K562 (cell line): ENCODE measurements at regions not wholly inside any gene's neighbourhood (a gene's known extent, or its start where the extent isn't known, plus 50 kb on each side); places are given as distances from the start of the nearest gene placed in this dataset.

ENCODE experiments used
- ATAC-seq: fragments of 200-7000 bp; cut with Tn5 transposase; 3 replicates; pipeline ENCODE4 v1.9.1; 2020; ENCODE audit warnings: moderate library complexity
- BruUV-seq: library from RNA; stranded (reverse); fragments of 400-500 nt; replicated peaks from 2 replicates; lab custom pipeline; 2021; lab: Mats Ljungman, UMichigan
- CTCF ChIA-PET: fragments of 300-600 bp; formaldehyde crosslinking; extraction: SDS; loops from one replicate; lab custom pipeline; 2021; ENCODE audit warnings: low intra/inter-chr PET ratio; lab: Yijun Ruan, JAX
- POLR2A ChIA-PET: fragments of 300-600, 350-650 bp; sonication (Branson Sonifier 250); formaldehyde crosslinking; extraction: SDS; loops from one replicate; lab custom pipeline; 2021; ENCODE audit warnings: antibody characterized with exemption, inconsistent platforms; lab: Yijun Ruan, JAX
- DNase-seq, 4 experiments: peaks; one replicate each; pipeline versions ENCODE4 v3.0.0 to v3.0.0-alpha.2; 2011 to 2018; ENCODE audit warnings: low spot score in 3 of 4, mixed read lengths in 3 of 4; ENCODE audit errors: extremely low read depth in 1 of 4
- FAIRE-seq: peaks from 2 replicates; lab custom pipeline; 2011; peaks lifted over from hg19 to GRCh38; lab: Jason Lieb, UNC
- H2AFZ ChIP-seq: 2 replicates; pipeline ENCODE4 v1.6.0; 2011; ENCODE audit warnings: low read depth, low read length, control low read depth, inconsistent platforms
- H3K27ac ChIP-seq: fragments of 200-600 bp; 3 replicates; pipeline ENCODE4 v1.8.0; 2011; ENCODE audit warnings: low read depth, mild to moderate bottlenecking, control low read depth, inconsistent platforms, low read length, moderate library complexity, mixed read lengths; ENCODE audit errors: extremely low read depth
- H3K27me3 ChIP-seq, 2 experiments: fragments of 300-600 bp in 1 of 2; 2 replicates in 1 of 2; 3 replicates in 1 of 2; pipeline versions ENCODE4 v1.6.0 to v1.8.0; 2011; ENCODE audit warnings: inconsistent platforms in 2 of 2, low read length in 2 of 2, mild to moderate bottlenecking in 1 of 2, mixed read lengths in 1 of 2, moderate library complexity in 1 of 2; ENCODE audit not compliant: control insufficient read depth in 2 of 2, insufficient read depth in 2 of 2
- H3K36me3 ChIP-seq: fragments of 300-600 bp; 3 replicates; pipeline ENCODE4 v1.8.0; 2011; ENCODE audit warnings: mild to moderate bottlenecking, low read length, inconsistent platforms; ENCODE audit not compliant: control insufficient read depth, insufficient read depth
- H3K4me1 ChIP-seq, 2 experiments: fragments of 200-600 bp in 1 of 2; replicated peaks in 1 of 2; 2 replicates in 1 of 2; 3 replicates in 1 of 2; pipeline versions ENCODE4 v1.5.1 to v1.8.0; 2011; ENCODE audit warnings: inconsistent platforms in 2 of 2, low read length in 2 of 2, mild to moderate bottlenecking in 1 of 2, mixed read lengths in 1 of 2, moderate library complexity in 1 of 2; ENCODE audit not compliant: control insufficient read depth in 2 of 2, insufficient read depth in 2 of 2
- H3K4me2 ChIP-seq: 2 replicates; pipeline ENCODE4 v1.6.1; 2011; ENCODE audit warnings: low read length, control low read depth, inconsistent platforms, mixed read lengths; ENCODE audit not compliant: insufficient read depth
- H3K4me3 ChIP-seq: fragments of 200-600 bp; sonication (generic), shearing (Covaris generic); 2 replicates; pipeline ENCODE4 v1.5.1; 2016; ENCODE audit warnings: control low read depth, inconsistent platforms
- H3K79me2 ChIP-seq: fragments of 200-600 bp; 3 replicates; pipeline ENCODE4 v1.8.0; 2011; ENCODE audit warnings: low read length, inconsistent platforms; ENCODE audit not compliant: control insufficient read depth, insufficient read depth
- H3K9ac ChIP-seq, 2 experiments: 2 replicates each; pipeline versions ENCODE4 v1.6.0 to v1.6.1; 2011; ENCODE audit warnings: low read depth in 2 of 2, low read length in 2 of 2, control low read depth in 1 of 2, inconsistent platforms in 1 of 2, mild to moderate bottlenecking in 1 of 2, mixed read lengths in 1 of 2; ENCODE audit not compliant: insufficient read depth in 1 of 2
- H3K9me1 ChIP-seq: one replicate; pipeline ENCODE4 v1.6.0; 2011; ENCODE audit warnings: inconsistent platforms, mild to moderate bottlenecking, low read length, moderate library complexity; ENCODE audit not compliant: control insufficient read depth, insufficient read depth
- H3K9me3 ChIP-seq: replicated peaks from 2 replicates; pipeline ENCODE4 v1.5.1; 2011; ENCODE audit warnings: low read depth, low read length, inconsistent platforms; ENCODE audit not compliant: control insufficient read depth, insufficient read depth
- H4K20me1 ChIP-seq: replicated peaks from 2 replicates; pipeline ENCODE4 v1.6.1; 2011; ENCODE audit warnings: low read length, inconsistent platforms, mixed read lengths; ENCODE audit not compliant: control insufficient read depth, insufficient read depth
- CBFA2T3 ChIP-seq: fragments of 450-650 bp; IDR thresholded peaks from 2 replicates; pipeline ENCODE4 v1.6.1; 2017
- ESRRA ChIP-seq: fragments of 450-650 bp; IDR thresholded peaks from 2 replicates; pipeline ENCODE4 v1.6.1; 2014; ENCODE audit warnings: low read depth, mild to moderate bottlenecking, moderate library complexity, borderline replicate concordance
- EZH2 ChIP-seq: IDR thresholded peaks from 2 replicates; pipeline ENCODE4 v1.6.1; 2012; ENCODE audit warnings: low read depth, mild to moderate bottlenecking, inconsistent platforms, low read length, borderline replicate concordance
- FOXK1 ChIP-seq: sonication (generic); formaldehyde crosslinking; IDR thresholded peaks from 2 replicates; pipeline ENCODE4 v1.8.0; 2022; ENCODE audit warnings: missing genetic modification reagents, mild to moderate bottlenecking, borderline replicate concordance
- HDAC1 ChIP-seq, 2 experiments: fragments of 450-650 bp; IDR thresholded peaks; 2 replicates each; pipeline ENCODE4 v1.6.1; 2016 to 2017; ENCODE audit warnings: inconsistent platforms in 1 of 2, mild to moderate bottlenecking in 1 of 2, moderate library complexity in 1 of 2
- HNRNPL ChIP-seq: fragments of 200-400 bp; formaldehyde crosslinking; IDR thresholded peaks from 2 replicates; pipeline ENCODE4 v1.6.1; 2017; ENCODE audit warnings: low read depth, mild to moderate bottlenecking, low read length
- NELFE ChIP-seq: IDR thresholded peaks from 2 replicates; pipeline ENCODE4 v1.6.1; 2011; ENCODE audit warnings: mild to moderate bottlenecking; ENCODE audit not compliant: insufficient read depth, insufficient read length
- NONO ChIP-seq, 2 experiments: fragments of 200-400 bp in 1 of 2; fragments of 450-650 bp in 1 of 2; formaldehyde crosslinking in 1 of 2; IDR thresholded peaks; 2 replicates each; pipeline ENCODE4 v1.6.1; 2017; ENCODE audit warnings: low read depth in 2 of 2, mild to moderate bottlenecking in 2 of 2, moderate library complexity in 2 of 2, low read length in 1 of 2
- SETDB1 ChIP-seq: IDR thresholded peaks from one replicate; pipeline ENCODE4 v1.6.1; 2012; ENCODE audit warnings: low read length, control low read depth, inconsistent platforms
- TBL1XR1 ChIP-seq, 2 experiments: IDR thresholded peaks; 2 replicates each; pipeline ENCODE4 v1.6.1; 2012; ENCODE audit warnings: improper control_type of control experiment in 2 of 2, low read length in 2 of 2, mild to moderate bottlenecking in 1 of 2
- WHSC1 ChIP-seq: IDR thresholded peaks from one replicate; pipeline ENCODE4 v1.6.1; 2012; ENCODE audit warnings: low read length, control low read depth, inconsistent platforms
- XRCC4 ChIP-seq: IDR thresholded peaks from one replicate; pipeline ENCODE4 v1.6.1; 2011; ENCODE audit not compliant: insufficient read depth, insufficient read length; ENCODE audit errors: extremely low read depth
- ZNF408 ChIP-seq: fragments of 250-450 bp; sonication (Bioruptor Pico); IDR thresholded peaks from 2 replicates; pipeline ENCODE4 v1.4.0; 2020; ENCODE audit warnings: low read depth, mild to moderate bottlenecking, moderate library complexity
- in situ Hi-C: fragments of 300-500 bp; cut with MboI; formaldehyde crosslinking; loops from 4 replicates; pipeline ENCODE4 v1.15.0; 2018; ENCODE audit warnings: inconsistent platforms, mixed read lengths
- intact Hi-C: fragments of 100-400 bp; cut with micrococcal nuclease; formaldehyde crosslinking; loops from 2 replicates; pipeline ENCODE4 v1.14.2; 2022

DNA sequence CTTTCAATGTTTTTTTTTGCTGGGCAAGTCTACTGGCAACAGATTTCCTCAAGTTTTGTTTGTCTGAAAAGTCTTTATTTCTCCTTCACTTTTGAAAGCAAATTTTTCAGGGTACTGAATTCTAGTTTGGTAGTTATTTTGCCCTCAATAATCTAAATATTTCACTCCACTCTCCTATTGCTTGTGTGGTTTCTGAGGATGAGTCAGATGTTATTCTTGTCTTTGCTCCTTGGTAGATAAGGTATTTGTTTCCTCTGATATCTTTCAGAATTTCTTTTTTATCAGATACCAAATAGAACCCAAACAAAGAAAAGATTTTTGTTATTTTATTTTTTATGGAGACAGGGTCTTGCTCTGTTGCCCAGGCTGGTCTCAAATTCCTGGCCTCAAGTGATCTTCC, 99.2 kb upstream of the MALRD1 start:
- POLR2A ChIA-PET = no interaction called here
- ATAC-seq = no peak
- FAIRE-seq = no peak
- H3K4me2 ChIP-seq = no peak overlapping the region
- CTCF ChIA-PET = no interaction called here
- H3K4me1 ChIP-seq = no peaks in the 10 kb centered on the region
- TF ChIP-seq HNRNPL = no peak
- no peak for TF ChIP-seq WHSC1
- TF ChIP-seq XRCC4 = no peak
- TF ChIP-seq EZH2 = no peak
- no peak for TF ChIP-seq TBL1XR1 (IDR thresholded peaks at IDR 0.05; ENCODE audit: low read length in 2 of 2)
- TF ChIP-seq CBFA2T3 = no peak
- no peak for TF ChIP-seq ESRRA
- no peak for TF ChIP-seq SETDB1
- TF ChIP-seq NELFE = no peak
- TF ChIP-seq FOXK1 (CRISPR knock-in tag) = no peak
- TF ChIP-seq HDAC1 (IDR thresholded peaks at IDR 0.05) = no peak
- no peak for TF ChIP-seq ZNF408 (CRISPR knock-in tag)
- no peak for TF ChIP-seq NONO (IDR thresholded peaks at IDR 0.05; ENCODE audit: low read depth in 2 of 2, low read length in 1 of 2)
- TF ChIP-seq, all 486 proteins: peak for 0
- H3K9me1 ChIP-seq = no peaks in the 10 kb centered on the region
- in situ Hi-C loops = no loop called here
- intact Hi-C loops = no loop called here
- H4K20me1 ChIP-seq = no peaks in the 10 kb centered on the region
- no peak overlapping the region for H3K27ac ChIP-seq
- H3K9ac ChIP-seq = no peak overlapping the region
- no peak overlapping the region for H3K4me3 ChIP-seq
- no TSS peak for BruUV-seq
- no peaks in the 10 kb centered on the region for H3K27me3 ChIP-seq
- no peaks in the 10 kb centered on the region for H3K36me3 ChIP-seq
- no peak for DNase-seq
- H3K79me2 ChIP-seq = no peaks in the 10 kb centered on the region
- no peaks in the 10 kb centered on the region for H3K9me3 ChIP-seq
- no peak overlapping the region for H2AFZ ChIP-seq
